Mesendoderm (in vitro differentiated cells): ENCODE measurements at regions not wholly inside any gene's neighbourhood (a gene's known extent, or its start where the extent isn't known, plus 50 kb on each side); places are given as distances from the start of the nearest gene placed in this dataset.
A peak's percentile ranks its signal among the peaks of the same experiment; 100 is the strongest.

Source experiments
- DNase-seq: peaks from one replicate; pipeline ENCODE4 v3.0.0; 2013
- H2AK5ac ChIP-seq: 2 replicates; pipeline ENCODE4 v1.6.1; 2013; ENCODE audit warnings: low read length, inconsistent platforms
- H2BK120ac ChIP-seq: 2 replicates; pipeline ENCODE4 v1.6.1; 2013; ENCODE audit warnings: low read depth, mild to moderate bottlenecking, low read length, moderate library complexity, mixed read lengths
- H2BK15ac ChIP-seq: replicated peaks from 2 replicates; pipeline ENCODE4 v1.6.1; 2013; ENCODE audit warnings: low read depth, mild to moderate bottlenecking, moderate library complexity
- H2BK5ac ChIP-seq: 2 replicates; pipeline ENCODE4 v1.6.1; 2013; ENCODE audit warnings: low read length, inconsistent platforms
- H3K18ac ChIP-seq: 2 replicates; pipeline ENCODE4 v1.6.1; 2013; ENCODE audit warnings: mild to moderate bottlenecking, low read length, mixed read lengths
- H3K23ac ChIP-seq: one replicate; pipeline ENCODE4 v1.6.1; 2013; ENCODE audit warnings: low read length
- H3K27ac ChIP-seq: 2 replicates; pipeline ENCODE4 v1.5.1; 2013; ENCODE audit warnings: low read depth, mild to moderate bottlenecking, inconsistent platforms, low read length, moderate library complexity
- H3K27me3 ChIP-seq: 2 replicates; pipeline ENCODE4 v1.6.1; 2013; ENCODE audit warnings: low read length, control low read depth, mild to moderate bottlenecking, inconsistent platforms; ENCODE audit not compliant: insufficient read depth, poor library complexity
- H3K36me3 ChIP-seq: 2 replicates; pipeline ENCODE4 v1.6.1; 2013; ENCODE audit warnings: low read length, inconsistent platforms; ENCODE audit not compliant: control insufficient read depth, insufficient read depth
- H3K4ac ChIP-seq: one replicate; pipeline ENCODE4 v1.6.1; 2013; ENCODE audit warnings: low read depth, mild to moderate bottlenecking, low read length, moderate library complexity
- H3K4me1 ChIP-seq: 2 replicates; pipeline ENCODE4 v1.6.1; 2013; ENCODE audit warnings: low read depth, low read length, inconsistent platforms; ENCODE audit not compliant: control insufficient read depth
- H3K4me2 ChIP-seq: 2 replicates; pipeline ENCODE4 v1.6.1; 2013; ENCODE audit warnings: low read length
- H3K4me3 ChIP-seq: 2 replicates; pipeline ENCODE4 v1.5.1; 2013; ENCODE audit warnings: mild to moderate bottlenecking, low read length
- H3K56ac ChIP-seq: one replicate; pipeline ENCODE4 v1.6.1; 2013; ENCODE audit warnings: low read length
- H3K79me1 ChIP-seq: 2 replicates; pipeline ENCODE4 v1.6.1; 2013; ENCODE audit warnings: low read length, inconsistent platforms
- H3K79me2 ChIP-seq: 2 replicates; pipeline ENCODE4 v1.6.1; 2013; ENCODE audit warnings: mild to moderate bottlenecking, low read length; ENCODE audit not compliant: control insufficient read depth, insufficient read depth
- H3K9ac ChIP-seq: 2 replicates; pipeline ENCODE4 v1.6.1; 2013; ENCODE audit warnings: low read length, inconsistent platforms
- H4K5ac ChIP-seq: one replicate; pipeline ENCODE4 v1.6.1; 2013; ENCODE audit warnings: low read length
- H4K8ac ChIP-seq: one replicate; pipeline ENCODE4 v1.6.1; 2013; ENCODE audit warnings: low read depth, mild to moderate bottlenecking, control low read depth, low read length, moderate library complexity
- WGBS: extraction: QIAGEN DNeasy Blood & Tissue Kit; methylation state at CpG from one replicate; pipeline ENCODE4 v1.1.7; 2013; ENCODE audit warnings: low lambda C conversion rate, missing lambda C conversion rate; ENCODE audit not compliant: insufficient coverage; ENCODE audit errors: extremely low coverage; 5-methylcytosine and 5-hydroxymethylcytosine counted together

- no peak overlapping the region for H2BK15ac ChIP-seq
These were observed 791.3 kb downstream of the RAB28 start for GRCh38 chr4:12692815-12693214.

GRCh38 chr4:12691168-12691567 is 793.0 kb downstream of the RAB28 start:
- no peak overlapping the region for H3K56ac ChIP-seq
- no peak overlapping the region for H3K23ac ChIP-seq
- H3K79me1 ChIP-seq, result no peaks in the 10 kb centered on the region
- no peak overlapping the region for H3K18ac ChIP-seq
- no peak overlapping the region for H4K8ac ChIP-seq
- no peak overlapping the region for H2BK5ac ChIP-seq
- no peak overlapping the region for H2AK5ac ChIP-seq
- H4K5ac ChIP-seq, result no peak overlapping the region
- H3K4me1 ChIP-seq, result no peaks in the 10 kb centered on the region
- no peaks in the 10 kb centered on the region for H3K79me2 ChIP-seq
- H3K4me2 ChIP-seq, result no peak overlapping the region
- H3K4ac ChIP-seq, result no peak overlapping the region
- no peaks in the 10 kb centered on the region for H3K36me3 ChIP-seq
- H3K4me3 ChIP-seq, result no peak overlapping the region
- H2BK15ac ChIP-seq, result no peak overlapping the region
- H3K27ac ChIP-seq, result no peak overlapping the region
- DNase-seq, result no peak
- H2BK120ac ChIP-seq, result no peak overlapping the region
- H3K9ac ChIP-seq, result no peak overlapping the region
- no peaks in the 10 kb centered on the region for H3K27me3 ChIP-seq

More at GRCh38 chr4:12692815-12693214, 791.3 kb downstream of the RAB28 start:
- no peak overlapping the region for H3K9ac ChIP-seq
- no peak overlapping the region for H2BK5ac ChIP-seq
- no peak overlapping the region for H3K27ac ChIP-seq
- no peak overlapping the region for H3K4ac ChIP-seq
- H3K36me3 ChIP-seq, result no peaks in the 10 kb centered on the region
- no peak overlapping the region for H2AK5ac ChIP-seq
- no peaks in the 10 kb centered on the region for H3K27me3 ChIP-seq
- H3K79me2 ChIP-seq, result no peaks in the 10 kb centered on the region
- H3K79me1 ChIP-seq, result no peaks in the 10 kb centered on the region
- H3K56ac ChIP-seq, result no peak overlapping the region
- no peak overlapping the region for H4K5ac ChIP-seq
- no peak overlapping the region for H3K23ac ChIP-seq
- H4K8ac ChIP-seq, result no peak overlapping the region
- no peak for DNase-seq
- no peak overlapping the region for H3K18ac ChIP-seq
- no CpG with 5 or more reads among the region's 2 CpGs for WGBS
- no peak overlapping the region for H2BK120ac ChIP-seq
- H3K4me3 ChIP-seq, result no peak overlapping the region
- H3K4me1 ChIP-seq, result no peaks in the 10 kb centered on the region
- H3K4me2 ChIP-seq, result no peak overlapping the region

- H2BK5ac ChIP-seq, result no peak overlapping the region
- no peak overlapping the region for H2BK120ac ChIP-seq
- no peaks in the 10 kb centered on the region for H3K4me1 ChIP-seq
- no peaks in the 10 kb centered on the region for H3K36me3 ChIP-seq
- H4K5ac ChIP-seq, result no peak overlapping the region
- no peak overlapping the region for H3K56ac ChIP-seq
- no peak overlapping the region for H3K4ac ChIP-seq
- H3K9ac ChIP-seq, result no peak overlapping the region
- H3K4me3 ChIP-seq, result no peak overlapping the region
- no peak overlapping the region for H3K18ac ChIP-seq
- H3K23ac ChIP-seq, result no peak overlapping the region
- H2BK15ac ChIP-seq, result no peak overlapping the region
- no peak overlapping the region for H2AK5ac ChIP-seq
- no peak for DNase-seq
- H4K8ac ChIP-seq, result no peak overlapping the region
- no peak overlapping the region for H3K4me2 ChIP-seq
- H3K27ac ChIP-seq, result no peak overlapping the region
- no CpG with 5 or more reads among the region's 2 CpGs for WGBS
- no peaks in the 10 kb centered on the region for H3K79me2 ChIP-seq
- H3K79me1 ChIP-seq, result no peaks in the 10 kb centered on the region
- H3K27me3 ChIP-seq, result no peaks in the 10 kb centered on the region
These were observed 794.7 kb downstream of the RAB28 start for GRCh38 chr4:12689457-12689856.

- Histone ChIP-seq H3K18ac (no peak overlapping the region), H3K4ac (no peak overlapping the region), H3K4me3 (no peak overlapping the region), H3K79me1 (no peaks in the 10 kb centered on the region), H3K23ac (no peak overlapping the region), H3K56ac (no peak overlapping the region), H3K27ac (no peak overlapping the region), H2BK5ac (no peak overlapping the region), H3K9ac (no peak overlapping the region), H4K8ac (no peak overlapping the region), H3K27me3 (no peaks in the 10 kb centered on the region), H3K36me3 (no peaks in the 10 kb centered on the region), H2BK120ac (no peak overlapping the region), H2BK15ac (no peak overlapping the region), H3K4me2 (no peak overlapping the region), H3K4me1 (no peaks in the 10 kb centered on the region), H2AK5ac (no peak overlapping the region), H3K79me2 (no peaks in the 10 kb centered on the region), H4K5ac (no peak overlapping the region)
- peak; percentile 31 for DNase-seq
- WGBS, result no CpG with 5 or more reads among the region's 2 CpGs
These were observed 804.9 kb downstream of the RAB28 start for GRCh38 chr4:12679217-12679616.

- no peaks in the 10 kb centered on the region for H3K27me3 ChIP-seq
- no peak overlapping the region for H3K9ac ChIP-seq
- H3K18ac ChIP-seq, result no peak overlapping the region
- no peaks in the 10 kb centered on the region for H3K4me1 ChIP-seq
- H2BK15ac ChIP-seq, result no peak overlapping the region
- H3K23ac ChIP-seq, result no peak overlapping the region
- H3K79me1 ChIP-seq, result no peaks in the 10 kb centered on the region
- H3K4me2 ChIP-seq, result no peak overlapping the region
- H3K4ac ChIP-seq, result no peak overlapping the region
- no peak overlapping the region for H3K27ac ChIP-seq
- no peak overlapping the region for H4K8ac ChIP-seq
- H4K5ac ChIP-seq, result no peak overlapping the region
- H2BK5ac ChIP-seq, result no peak overlapping the region
- H2AK5ac ChIP-seq, result no peak overlapping the region
- no peak for DNase-seq
- H3K79me2 ChIP-seq, result no peaks in the 10 kb centered on the region
- no peak overlapping the region for H2BK120ac ChIP-seq
- no peak overlapping the region for H3K56ac ChIP-seq
- H3K4me3 ChIP-seq, result no peak overlapping the region
- no peaks in the 10 kb centered on the region for H3K36me3 ChIP-seq
These were observed 810.0 kb downstream of the RAB28 start for GRCh38 chr4:12674184-12674583.

GRCh38 chr4:12672303-12672702 is 811.8 kb downstream of the RAB28 start:
- no peak overlapping the region for H4K8ac ChIP-seq
- H3K27me3 ChIP-seq, result no peaks in the 10 kb centered on the region
- H3K4me3 ChIP-seq, result no peak overlapping the region

More at GRCh38 chr4:12672303-12672702, 811.8 kb downstream of the RAB28 start:
- Histone ChIP-seq H3K23ac (no peak overlapping the region), H3K56ac (no peak overlapping the region), H3K18ac (no peak overlapping the region), H2AK5ac (no peak overlapping the region), H3K36me3 (no peaks in the 10 kb centered on the region), H3K4me1 (no peaks in the 10 kb centered on the region), H4K5ac (no peak overlapping the region), H3K79me2 (no peaks in the 10 kb centered on the region), H2BK5ac (no peak overlapping the region), H3K9ac (no peak overlapping the region), H2BK120ac (no peak overlapping the region), H3K27ac (no peak overlapping the region), H3K79me1 (no peaks in the 10 kb centered on the region), H2BK15ac (no peak overlapping the region), H3K4ac (no peak overlapping the region), H3K4me2 (no peak overlapping the region)
- WGBS, result no CpG with 5 or more reads among the region's 4 CpGs
- no peak for DNase-seq
